GM19351 (cell line): ENCODE measurements at regions not wholly inside any gene's neighbourhood (a gene's known extent, or its start where the extent isn't known, plus 50 kb on each side); places are given as distances from the start of the nearest gene placed in this dataset.
"Not testable (repeated sequence)": the region's sequence is repeated elsewhere in the genome, so short reads cannot be mapped to it uniquely, and the experiment has no call there.

Experiments
- ATAC-seq: cut with Tn5 transposase; IDR thresholded peaks from one replicate; pipeline ENCODE4 v1.9.1; 2021; ENCODE audit warnings: mild to moderate bottlenecking, moderate library complexity; ENCODE audit not compliant: unreplicated experiment

DNA sequence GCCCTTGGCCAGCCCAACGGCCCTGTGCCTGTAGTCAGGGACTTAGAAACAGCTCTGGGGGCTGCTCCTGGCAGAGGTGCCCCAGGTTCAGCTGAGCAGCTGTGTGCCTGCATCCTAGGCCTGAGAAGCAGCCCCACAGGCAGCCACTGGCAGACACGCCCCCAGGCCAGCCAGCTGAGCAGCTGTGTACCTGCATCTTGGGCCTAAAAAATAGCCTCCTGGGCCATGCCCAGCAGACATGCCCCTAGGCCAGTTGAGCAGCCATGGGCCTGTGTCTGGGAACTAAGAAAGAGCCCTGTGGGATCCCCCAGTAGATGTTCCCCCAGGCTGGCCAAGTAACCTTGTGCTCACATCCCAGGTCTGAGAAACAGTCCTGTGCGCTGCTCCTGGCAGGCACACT, 64.0 kb downstream of the TBR1 start:
- no peak for ATAC-seq

DNA sequence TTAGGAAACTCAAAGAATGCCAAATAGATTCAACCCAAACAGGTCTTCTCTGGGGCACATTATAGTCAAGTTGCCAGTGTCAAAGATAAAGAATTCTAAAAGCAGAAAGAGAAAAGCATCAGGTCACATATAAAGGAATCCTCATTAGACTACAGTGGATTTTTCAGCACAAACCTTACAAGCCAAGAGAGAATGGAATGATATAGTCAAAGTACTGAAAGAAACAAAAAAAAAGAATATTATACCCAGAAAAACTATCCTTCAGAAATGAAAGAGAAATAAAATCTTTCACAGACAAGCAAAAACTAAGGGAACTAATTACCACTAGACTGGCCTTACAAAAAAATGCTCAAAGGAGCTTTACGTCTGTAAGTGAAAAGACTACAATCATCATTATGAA, 65.5 kb downstream of the TBR1 start:
- ATAC-seq, result no peak

DNA sequence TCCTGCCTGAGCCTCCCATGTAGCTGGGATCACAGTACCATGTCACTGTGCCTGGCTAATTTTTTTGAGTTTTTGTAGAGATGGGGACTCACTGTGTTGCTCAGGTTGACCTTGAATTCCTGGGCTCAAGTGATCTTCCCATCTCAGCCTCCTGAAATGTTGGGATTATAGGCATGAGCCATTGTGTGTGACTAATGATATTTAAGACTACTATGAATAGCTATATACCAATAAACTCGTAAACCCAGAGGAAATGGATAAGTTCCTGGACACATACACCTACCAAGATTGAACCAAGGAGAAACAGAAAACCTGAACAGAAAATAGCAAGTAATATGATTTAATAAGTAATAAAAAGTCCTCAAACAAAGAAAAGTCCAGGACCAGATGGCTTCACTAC, 68.0 kb downstream of the TBR1 start:
- no peak for ATAC-seq

DNA sequence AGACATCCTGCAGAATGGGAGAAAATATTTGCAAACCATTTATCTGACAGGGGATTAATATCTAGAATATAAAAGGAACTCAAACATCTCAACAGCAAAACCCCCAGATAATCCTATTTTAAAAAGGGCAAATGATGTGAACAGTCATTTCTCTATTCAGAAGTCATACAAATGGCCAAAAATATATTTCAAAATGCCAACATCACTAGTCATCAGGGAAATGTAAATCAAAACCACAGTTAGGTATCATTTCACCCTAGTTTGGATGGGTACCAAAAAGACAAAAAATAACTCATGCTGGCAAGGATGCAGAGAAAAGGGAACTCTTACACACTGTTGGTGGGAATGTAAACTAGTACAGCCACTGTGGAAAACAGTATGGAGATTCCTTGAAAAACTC, 70.0 kb downstream of the TBR1 start:
- no peak for ATAC-seq

DNA sequence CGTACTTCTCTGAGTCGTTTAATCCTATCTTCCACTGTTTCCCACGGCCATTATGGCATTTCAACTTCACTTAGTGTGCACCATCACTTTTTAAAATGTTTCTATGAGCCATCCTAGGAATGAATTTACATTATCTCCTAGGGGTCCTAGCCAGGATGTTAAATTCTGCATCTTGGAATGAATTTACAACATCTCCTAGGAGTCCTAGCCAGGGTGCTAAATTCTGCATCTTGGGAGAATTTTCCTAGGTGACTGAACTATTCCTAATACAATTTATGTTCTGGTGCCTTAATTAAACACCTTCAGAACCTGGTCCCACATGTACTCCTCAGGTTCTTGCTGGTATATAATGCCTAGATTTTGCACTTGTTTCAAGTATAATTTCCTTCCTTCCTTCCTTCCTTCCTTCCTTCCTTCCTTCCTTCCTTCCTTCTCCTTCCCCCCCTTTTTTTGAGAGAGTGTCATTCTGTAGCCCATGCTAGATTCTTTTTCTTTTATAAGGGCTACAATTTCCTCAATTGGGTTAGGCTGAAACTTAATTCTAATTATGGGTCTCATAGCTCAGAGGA, 72.1 kb downstream of the TBR1 start:
- ATAC-seq, result no peak

DNA sequence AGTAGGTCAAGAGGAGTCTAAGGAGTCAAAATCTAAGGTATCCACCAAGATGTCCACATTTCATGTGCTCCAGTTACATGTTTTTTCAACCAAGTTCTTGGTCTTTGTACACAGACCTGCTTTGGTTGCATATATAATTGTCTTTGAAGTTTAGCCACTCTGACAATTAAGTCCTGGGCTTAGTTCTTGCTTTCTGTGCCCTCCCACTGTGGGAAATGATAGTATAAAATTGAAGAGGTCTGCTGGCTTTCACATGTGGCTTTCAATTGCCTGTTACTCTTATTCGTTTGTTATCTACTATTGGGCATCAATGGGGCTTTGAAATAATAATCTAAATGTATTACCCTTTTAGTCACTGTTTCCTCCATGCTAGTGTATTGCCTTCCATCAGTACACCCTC, 72.8 kb downstream of the TBR1 start:
- no peak for ATAC-seq

DNA sequence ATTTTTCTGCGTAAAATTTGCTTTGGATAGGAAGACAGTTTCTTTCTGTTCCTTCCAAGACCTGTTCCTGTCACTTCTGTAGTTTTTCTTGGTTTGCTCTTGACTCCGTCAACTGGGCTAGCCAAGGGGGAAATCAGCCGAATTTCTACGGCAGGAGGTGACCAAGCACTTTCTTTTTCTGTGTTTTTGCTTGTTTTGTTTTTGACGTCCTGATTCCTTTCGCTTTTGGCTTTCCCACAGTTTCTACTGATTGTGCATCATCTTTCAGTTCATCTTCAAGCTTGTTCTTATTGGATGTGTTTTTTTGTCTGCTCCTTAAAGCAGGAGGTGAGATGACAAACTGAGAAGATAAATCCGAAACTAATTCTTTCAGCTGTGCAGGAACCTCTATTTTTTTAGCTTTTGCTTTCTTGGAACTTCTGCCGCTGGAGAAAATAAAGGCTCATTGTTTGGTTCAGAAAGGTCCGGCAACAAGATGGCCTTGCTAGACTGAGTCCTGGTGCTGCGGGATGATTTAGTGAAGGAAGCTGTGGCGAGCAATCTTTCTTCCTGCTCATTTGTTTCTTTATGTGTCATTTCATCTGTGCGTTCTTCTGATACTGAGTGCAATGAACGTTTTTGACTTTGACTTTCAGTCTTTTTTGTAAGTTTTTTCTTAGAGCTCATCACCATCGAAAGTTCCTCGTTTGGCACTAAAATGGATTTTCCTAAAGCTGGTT, 85.0 kb downstream of the TBR1 start:
- peak; percentile 67 for ATAC-seq

DNA sequence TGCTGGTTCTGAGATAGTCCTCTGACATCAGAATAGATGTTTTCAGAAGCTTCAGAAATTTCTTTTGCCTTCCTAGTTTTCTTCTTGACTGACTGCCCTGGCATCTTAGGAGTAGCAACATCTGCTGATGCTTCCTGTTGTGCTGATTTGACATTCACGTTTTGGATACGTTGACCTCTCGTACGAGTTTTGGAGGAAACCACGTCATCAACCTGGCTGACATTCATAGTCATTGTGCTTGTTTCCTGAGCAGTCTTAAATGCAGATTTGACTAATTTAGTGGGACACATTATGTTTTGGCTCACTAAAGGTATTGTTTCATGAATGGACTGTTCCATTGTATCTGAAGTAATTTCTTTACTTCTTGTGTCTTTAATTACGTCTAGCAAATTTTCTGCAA, 86.2 kb downstream of the TBR1 start:
- not testable (repeated sequence) for ATAC-seq

DNA sequence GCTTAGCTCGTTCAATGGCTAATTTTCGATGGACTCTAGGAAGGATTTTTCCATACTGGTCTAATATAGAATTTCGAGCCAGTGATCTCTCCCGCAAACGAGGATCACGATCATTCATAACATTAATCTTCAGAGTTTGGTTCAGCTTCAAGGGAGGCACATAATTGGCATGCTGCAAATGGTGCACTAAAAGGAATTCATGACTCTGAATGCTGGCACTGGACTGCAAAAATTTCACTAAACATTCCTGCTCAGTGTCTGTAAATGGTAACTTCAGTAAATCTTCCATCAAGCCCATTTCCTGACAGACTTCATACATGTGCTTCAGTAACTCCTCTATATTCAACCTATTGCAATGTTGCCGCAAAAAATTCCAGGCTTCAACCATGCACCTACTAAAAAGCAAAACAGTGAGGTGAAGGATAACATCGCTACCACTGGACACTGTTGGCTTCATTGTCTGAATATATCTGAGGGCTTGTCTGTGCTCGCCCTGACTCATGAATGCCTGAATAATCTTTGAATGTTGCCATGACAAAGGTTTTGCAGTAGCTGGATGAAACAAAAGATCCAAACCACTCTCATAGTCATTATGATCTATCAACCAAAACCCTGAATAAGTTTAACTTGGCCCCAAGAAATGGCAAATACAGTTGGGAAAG, 88.7 kb downstream of the TBR1 start:
- not testable (repeated sequence) for ATAC-seq

DNA sequence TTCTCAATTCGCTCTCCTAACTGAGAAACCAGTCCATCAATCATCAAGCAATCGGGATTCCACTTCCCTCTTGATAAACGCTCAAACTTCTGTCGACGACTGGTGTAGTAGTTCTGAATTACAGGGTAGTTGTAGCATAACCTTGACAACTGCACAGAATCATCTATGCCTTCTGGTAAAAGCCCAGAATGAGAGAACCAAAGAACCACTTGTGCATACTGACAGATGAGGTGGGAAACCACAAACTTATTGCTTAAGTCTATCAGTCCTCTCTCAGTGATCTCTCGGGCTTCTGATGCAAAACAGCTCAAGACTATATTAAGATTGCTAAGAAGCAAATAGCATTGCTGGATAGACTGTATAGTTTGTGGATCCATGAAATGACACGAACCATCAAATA, 89.4 kb downstream of the TBR1 start:
- ATAC-seq, result not testable (repeated sequence)

DNA sequence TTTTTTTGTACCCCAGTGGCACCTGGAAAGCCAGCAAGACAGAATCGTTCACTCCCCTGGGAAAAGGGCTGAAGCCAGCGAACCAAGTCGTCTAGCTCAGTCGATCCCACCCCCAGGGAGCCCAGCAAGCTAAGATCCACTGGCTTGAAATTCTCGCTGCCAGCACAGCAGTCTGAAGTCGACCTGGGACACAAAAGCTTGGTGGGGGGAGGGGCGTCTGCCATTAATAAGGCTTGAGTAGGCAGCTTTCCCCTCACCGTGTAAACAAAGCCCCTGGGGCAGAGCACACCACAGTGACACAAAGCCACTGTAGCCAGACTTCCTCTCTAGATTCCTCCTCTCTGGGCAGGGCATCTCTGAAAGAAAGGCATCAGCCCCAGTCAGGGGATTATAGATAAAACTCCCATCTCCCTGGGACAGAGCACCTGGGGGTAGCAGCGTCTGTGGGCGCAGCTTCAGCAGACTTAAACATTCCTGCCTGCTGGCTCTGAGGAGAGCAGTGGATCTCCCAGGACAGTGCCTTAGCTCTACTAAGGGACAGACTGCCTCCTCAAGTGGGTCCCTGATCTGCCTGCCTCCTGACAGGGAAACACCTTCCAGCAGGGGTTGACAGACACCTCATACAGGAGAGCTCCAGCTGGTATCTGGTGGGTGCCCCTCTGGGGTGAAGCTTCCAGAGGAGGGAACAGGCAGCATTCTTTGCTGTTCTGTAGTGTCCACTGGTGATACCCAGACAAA, 97.4 kb downstream of the TBR1 start:
- not testable (repeated sequence) for ATAC-seq

DNA sequence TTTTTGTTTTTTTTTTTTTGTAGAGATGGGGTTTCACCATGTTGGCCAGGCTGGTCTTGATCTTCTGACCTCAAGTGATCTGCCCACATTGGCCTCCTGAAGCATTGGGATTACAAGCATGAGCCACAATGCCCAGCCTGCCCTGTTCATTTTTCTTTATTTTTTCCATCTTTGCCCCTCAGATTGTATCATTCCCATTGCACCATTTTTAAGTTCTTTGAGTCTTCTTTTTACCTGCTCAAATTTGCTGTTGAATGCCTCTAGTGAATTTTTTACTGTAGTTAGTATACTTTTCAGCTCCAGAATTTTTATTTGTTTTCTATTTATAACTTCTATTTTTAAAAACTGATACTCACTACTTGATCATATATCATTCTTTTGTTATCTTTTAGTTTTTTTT, 101.4 kb upstream of the SLC4A10 start:
- ATAC-seq, result no peak

DNA sequence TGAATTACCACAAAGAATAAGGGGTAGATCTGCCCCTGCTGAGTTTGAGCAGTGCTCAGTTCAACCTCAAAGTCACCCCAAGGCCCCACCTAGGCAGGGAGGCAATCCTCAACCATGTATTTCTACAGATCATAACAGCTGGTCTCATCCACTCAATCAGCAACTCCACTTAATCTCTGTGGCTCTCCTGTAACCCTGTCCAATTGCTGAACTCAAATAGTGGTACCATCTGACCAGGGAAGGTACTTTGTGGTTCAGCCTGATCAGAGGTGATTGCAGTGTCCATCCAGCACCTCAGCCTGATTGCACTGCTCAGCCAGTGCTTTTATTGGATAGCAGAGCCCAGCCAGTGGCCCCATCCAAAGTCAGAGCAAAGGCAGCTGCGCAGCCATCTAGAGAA, 91.0 kb upstream of the SLC4A10 start:
- no peak for ATAC-seq

DNA sequence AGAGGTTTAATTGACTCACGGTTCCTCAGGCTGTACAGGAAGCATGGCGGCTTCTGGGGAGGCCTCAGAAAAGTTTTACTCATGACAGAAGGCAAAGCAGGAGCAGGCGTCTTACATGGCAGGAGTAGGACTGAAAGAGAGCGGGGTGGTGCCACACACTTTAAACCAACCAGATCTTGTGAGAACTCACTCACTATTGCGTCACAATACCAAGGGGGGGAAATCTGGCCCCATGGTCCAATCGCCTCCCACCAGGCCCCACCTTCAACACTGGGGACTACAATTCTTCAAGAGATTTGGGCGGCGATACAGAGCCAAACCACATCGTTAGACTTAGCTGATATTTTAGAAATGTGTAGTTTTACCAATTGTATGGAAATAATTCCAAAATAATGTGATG, 77.6 kb upstream of the SLC4A10 start:
- no peak for ATAC-seq

DNA sequence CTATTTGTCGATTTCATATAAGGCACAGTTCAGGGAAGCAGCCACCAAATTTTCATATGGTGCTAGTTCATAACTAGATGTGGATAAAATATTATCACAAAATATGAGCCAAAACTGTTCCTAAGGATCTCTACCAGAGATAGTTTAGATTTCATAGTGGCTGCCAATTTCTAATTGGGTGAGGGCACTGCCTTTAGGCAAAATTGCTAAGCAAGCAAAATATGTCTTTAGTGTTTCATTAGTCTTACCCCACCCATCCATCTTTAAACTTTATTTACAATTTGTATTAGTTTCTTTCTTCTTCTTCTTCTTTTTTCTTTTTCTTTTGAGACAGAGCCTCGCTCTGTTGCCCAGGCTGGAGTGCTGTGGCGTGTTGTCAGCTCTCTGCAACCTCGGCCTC, 77.1 kb upstream of the SLC4A10 start:
- ATAC-seq, result no peak

DNA sequence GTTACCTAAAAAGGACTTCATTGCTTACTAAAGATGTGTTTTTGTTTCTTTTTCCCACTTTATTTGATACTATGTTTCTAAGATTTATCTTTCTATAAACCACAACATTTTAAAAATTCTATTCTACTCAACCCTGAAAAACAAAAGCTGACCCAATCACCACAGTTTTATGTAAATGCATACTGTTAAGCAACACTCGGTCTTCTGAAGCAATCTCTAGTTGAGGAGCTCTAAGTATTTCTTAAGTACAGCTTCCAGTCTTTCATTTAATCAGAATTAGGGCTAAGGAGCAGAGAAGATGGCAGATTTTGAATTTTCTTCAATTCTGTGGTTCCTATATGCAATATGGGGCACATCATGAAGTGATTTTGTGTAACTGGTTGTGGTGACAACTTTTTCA, 72.2 kb upstream of the SLC4A10 start:
- no peak for ATAC-seq

DNA sequence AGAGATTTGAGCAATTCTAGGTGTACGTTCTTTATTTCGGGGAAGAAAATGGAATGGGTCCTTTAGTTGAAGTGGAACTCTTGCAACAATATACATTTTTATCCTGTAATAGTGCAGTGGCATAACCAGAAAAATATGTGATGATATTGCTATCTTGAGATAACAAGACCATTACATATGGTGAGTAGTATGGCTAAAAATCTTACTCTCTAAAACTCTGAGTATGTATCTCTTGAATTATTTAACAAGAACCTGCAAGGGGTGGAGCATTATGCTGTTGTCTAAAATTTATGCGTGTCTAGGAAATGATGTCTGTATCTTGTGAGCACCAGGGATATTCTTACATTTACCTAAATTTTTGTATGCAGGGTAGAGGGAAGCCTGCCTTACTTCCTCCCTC, 68.4 kb upstream of the SLC4A10 start:
- no peak for ATAC-seq

DNA sequence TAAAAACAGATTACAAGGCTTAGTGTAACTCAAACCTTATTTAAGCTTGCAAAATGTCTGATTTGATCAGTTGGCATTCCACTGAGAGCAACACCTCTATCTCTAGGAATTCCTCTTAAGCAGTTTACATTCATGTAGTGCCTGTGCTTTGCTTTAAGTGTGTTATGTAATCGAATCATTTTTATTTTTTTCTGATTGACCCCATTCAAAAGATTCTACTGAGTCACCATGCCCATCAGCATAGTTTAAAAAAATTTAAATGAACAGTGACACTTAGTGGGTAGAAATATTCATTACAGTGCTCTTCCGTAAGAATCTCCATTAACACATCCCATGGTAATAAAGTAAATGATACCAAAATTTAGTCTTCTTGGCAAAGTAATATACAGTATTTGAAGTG, 67.8 kb upstream of the SLC4A10 start:
- ATAC-seq, result no peak

DNA sequence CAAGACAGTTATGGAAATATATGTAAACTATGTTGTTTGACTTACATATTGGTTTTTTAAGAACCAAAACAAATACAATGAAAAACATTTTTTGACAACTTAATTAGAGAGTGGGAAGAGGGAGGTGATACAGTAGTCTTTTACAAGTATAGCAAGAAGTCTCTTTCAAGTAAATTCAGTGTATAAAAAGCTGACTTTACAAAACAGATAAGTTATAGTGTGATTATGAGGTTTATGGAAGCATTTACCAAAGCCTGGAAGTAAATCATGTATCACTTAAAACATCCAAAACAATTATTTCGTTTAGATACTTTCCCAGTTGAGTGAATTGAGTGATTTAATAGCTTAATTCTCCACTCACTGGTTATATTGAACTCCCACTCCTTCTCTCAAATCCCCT, 66.7 kb upstream of the SLC4A10 start:
- ATAC-seq, result no peak

DNA sequence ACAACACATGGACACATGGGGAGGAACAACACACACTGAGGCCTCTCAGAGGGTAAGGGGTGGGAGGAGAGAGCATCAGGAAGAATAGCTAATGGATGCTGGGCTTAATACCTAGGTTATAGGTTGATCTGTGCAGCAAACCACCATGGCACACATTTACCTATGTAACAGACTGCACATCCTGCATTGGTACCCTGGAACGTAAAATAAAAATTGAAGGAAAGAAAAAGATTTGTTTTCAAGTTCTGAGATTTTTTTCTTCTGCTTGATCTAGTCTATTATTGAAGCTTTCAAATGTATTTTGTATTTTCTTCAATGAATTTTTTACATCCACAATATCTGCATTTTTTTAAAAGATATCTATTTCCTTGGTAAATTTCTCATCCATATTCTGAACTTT, 59.3 kb upstream of the SLC4A10 start:
- no peak for ATAC-seq

DNA sequence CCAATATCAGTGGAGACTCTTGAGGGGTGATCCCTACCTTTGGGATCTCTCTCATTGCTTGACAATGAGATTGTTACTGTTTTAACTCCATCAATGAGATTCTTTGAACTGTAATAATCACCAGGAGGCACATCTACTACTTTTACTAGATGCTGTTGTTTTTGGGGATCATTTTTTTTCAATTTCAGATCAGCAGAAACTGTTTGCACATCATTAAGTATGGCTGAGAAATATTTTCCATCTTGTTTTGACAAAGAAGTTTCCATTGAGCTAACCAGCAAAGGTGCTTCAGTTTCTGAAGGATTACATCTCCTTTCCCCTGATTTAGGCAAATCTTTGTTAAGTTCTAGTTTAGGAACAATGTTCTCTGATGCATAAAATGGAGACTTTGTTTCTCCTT, 54.8 kb upstream of the SLC4A10 start:
- ATAC-seq, result no peak
